ENCODE measurements at regions not wholly inside any gene's neighbourhood (a gene's known extent, or its start where the extent isn't known, plus 50 kb on each side); places are given as distances from the start of the nearest gene placed in this dataset.

- Histone ChIP-seq H3K79me1 (ENCODE audit: insufficient read depth, low read depth, low read length, poor library complexity, severe bottlenecking) (no peaks in the 10 kb centered on the region), H3K9ac (ENCODE audit: extremely low read depth, insufficient read length, low read length) (no peak overlapping the region), H2BK5ac (ENCODE audit: insufficient read length, low read length) (no peak overlapping the region), H2BK120ac (ENCODE audit: low read depth, low read length, poor library complexity, severe bottlenecking) (no peak overlapping the region), H3K4me2 (ENCODE audit: insufficient read depth, insufficient read length, low read length) (no peak overlapping the region), H4K20me1 (ENCODE audit: control insufficient read depth, insufficient read depth, insufficient read length) (no peaks in the 10 kb centered on the region), H2BK15ac (ENCODE audit: low read depth, low read length) (no peak overlapping the region), H3K14ac (ENCODE audit: insufficient read depth, low read length) (no peak overlapping the region), H3K4ac (ENCODE audit: low read depth, low read length) (no peak overlapping the region), H4K8ac (replicated peaks; ENCODE audit: insufficient read length, low read depth, low read length) (no peak overlapping the region), H3K23me2 (ENCODE audit: insufficient read length, low read depth, low read length, poor library complexity, severe bottlenecking) (no peaks in the 10 kb centered on the region), H4K5ac (ENCODE audit: insufficient read length, low read depth, low read length) (no peak overlapping the region), H2BK20ac (ENCODE audit: low read depth, low read length, poor library complexity, severe bottlenecking) (no peak overlapping the region), H3K9me3 (ENCODE audit: control insufficient read depth, low read depth, low read length) (no peaks in the 10 kb centered on the region), H2AK5ac (ENCODE audit: insufficient read length, low read length) (no peak overlapping the region), H3K18ac (ENCODE audit: insufficient read length, low read depth, low read length) (no peak overlapping the region), H3K23ac (ENCODE audit: insufficient read length, low read depth, low read length) (no peak overlapping the region), H3K56ac (ENCODE audit: insufficient read length, low read depth, low read length) (no peak overlapping the region), H3K27me3 (ENCODE audit: insufficient read depth, low read length) (no peaks in the 10 kb centered on the region), H4K91ac (ENCODE audit: insufficient read length, low read depth, low read length) (no peak overlapping the region), H3T11ph (ENCODE audit: low read length) (no peak overlapping the region), H3K4me1 (ENCODE audit: insufficient read depth, low read length) (no peaks in the 10 kb centered on the region), H3K79me2 (ENCODE audit: insufficient read depth, low read length) (no peaks in the 10 kb centered on the region), H3K27ac (ENCODE audit: insufficient read length, low read depth, low read length) (no peak overlapping the region), H2BK12ac (ENCODE audit: insufficient read length, low read depth, low read length) (no peak overlapping the region), H2AFZ (ENCODE audit: low read length) (no peak overlapping the region)
- Mint-ChIP-seq H3K4me1 (no peaks in the 10 kb centered on the region), H3K9me3 (no peaks in the 10 kb centered on the region), H3K27me3 (ENCODE audit: low read depth) (peaks cover 24% of the 10 kb centered on the region), H3K36me3 (ENCODE audit: insufficient read depth in 1 of 3, low read depth in 3 of 3) (no peaks in the 10 kb centered on the region), H3K4me3 (no peak overlapping the region), H3K27ac (no peak overlapping the region)
- WGBS (ENCODE audit: extremely low coverage, insufficient read length, low lambda C conversion rate): no CpG with 5 or more reads among the region's 5 CpGs
- no peak for DNase-seq
- no peak for TF ChIP-seq CTCF (conservative IDR thresholded peaks at IDR 0.05)
Observed at GRCh38 chr7:55288070-55288824, 76.9 kb upstream of the LANCL2 start.

Measured in H9 (cell line).